ENCODE measurements at regions not wholly inside any gene's neighbourhood (a gene's known extent, or its start where the extent isn't known, plus 50 kb on each side); places are given as distances from the start of the nearest gene placed in this dataset.

DNA sequence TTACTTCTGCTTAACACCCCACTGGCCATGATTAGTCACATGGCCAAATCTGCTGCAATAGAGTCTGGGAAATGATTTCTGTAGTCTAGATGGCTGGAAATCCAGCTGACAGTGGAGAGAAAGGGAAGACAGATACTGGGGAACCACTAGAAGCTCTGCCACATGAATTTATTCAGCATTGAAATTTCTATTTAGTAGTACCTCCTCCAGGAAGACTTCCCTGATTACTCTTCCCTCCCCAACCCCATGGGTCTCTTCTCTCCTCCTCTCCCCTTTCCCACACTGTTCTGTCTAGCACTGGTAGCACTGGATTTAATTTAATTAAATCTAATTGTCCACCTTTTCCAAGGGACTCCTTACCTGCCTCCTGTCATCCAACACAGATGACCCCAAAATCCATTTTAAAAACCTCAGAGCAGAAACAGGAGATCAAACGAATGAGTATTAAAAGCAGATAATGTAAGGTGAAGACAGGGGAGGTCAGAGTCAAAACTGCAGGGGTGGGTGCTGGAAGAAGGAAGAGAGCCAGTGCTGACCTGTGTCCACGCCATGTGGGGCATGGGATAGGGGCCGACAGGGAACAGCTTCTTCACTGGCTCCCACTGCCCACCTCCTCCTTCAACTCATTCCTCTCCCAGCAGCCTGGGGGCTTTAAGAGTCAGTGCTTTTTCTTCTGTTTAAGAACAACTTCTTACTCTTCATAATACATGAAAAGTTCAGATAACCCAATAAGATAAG lies 169.2 kb upstream of the HS6ST1 start:
- DNase-seq (ENCODE audit: low read depth, low spot score) = no peak
- no peak overlapping the region for H3K27ac ChIP-seq

DNA sequence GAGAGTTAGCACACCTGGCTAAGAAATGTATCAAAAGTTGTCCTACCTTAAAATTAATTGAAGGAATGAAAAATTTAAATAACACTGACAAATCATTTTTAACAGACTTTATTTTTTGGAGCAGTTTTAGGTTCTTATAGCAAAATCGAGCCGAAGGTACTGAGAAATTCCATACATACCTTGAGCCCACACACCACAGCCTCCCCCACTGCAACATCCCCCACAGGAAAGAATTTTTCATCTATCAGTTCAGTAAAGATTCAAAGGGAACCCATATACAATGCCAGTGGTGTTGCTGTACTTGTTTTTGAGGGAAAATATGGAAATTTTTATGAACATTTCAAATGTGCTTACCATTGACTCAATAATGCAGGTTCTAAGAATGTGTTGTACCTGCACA lies 169.8 kb upstream of the HS6ST1 start:
- no peak overlapping the region for H3K27ac ChIP-seq
- no peak for DNase-seq (ENCODE audit: low read depth, low spot score)

DNA sequence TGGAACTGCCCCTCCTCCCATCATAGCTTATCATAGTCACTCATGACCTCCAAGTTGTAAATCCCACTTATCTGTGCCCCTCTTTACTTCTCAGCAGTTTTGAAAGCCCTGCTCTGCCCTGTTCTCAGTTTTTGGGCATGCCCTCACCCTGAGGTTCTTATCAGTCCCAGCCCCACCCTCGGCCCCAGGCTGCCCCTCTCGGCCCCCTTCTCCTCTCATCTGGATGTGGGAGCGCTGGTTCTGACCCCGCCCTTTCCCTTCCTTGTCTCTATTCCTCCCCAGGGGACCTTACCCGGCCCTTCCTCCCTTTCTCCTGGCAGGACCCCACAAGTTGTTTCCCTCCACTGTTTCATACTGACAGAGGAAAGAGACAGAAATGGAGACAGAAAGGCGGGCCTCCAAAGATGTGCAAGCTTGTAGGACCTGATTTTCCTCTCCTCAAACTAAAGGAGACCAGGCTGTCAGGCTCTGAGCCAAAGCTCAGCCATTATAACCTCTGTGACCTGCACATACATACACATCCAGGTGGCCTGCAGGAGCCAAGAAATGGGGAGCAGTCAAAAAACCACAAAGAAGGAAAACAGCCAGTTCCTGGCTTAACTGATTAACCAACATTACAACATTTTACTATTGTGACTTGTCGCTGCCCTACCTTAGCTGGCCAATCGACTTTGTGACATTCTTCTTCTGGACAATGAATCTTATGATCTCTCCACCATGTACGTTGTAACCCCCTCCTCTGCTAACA lies 171.0 kb upstream of the HS6ST1 start:
- H3K27ac ChIP-seq = no peak overlapping the region
- peak; percentile 1 for DNase-seq (ENCODE audit: low read depth, low spot score)

DNA sequence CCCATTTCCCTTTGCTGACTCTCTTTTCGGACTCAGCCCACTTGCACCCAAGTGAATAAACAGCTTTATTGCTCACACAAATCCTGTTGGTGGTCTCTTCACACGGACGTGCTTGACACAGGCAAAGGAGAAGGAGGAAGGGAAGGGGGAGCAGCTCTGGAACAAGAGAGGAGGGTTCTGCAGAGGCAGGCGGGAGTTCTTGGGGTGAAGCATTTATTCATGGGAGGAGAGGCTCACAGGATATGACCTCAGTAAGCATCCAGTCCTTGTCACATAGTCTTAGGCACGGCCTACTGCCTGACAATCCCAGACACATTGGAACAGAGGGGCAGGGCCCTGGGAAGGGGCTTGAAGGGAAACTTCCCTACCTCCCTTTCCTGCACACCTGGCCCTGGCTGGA lies 171.7 kb upstream of the HS6ST1 start:
- DNase-seq (ENCODE audit: low read depth, low spot score) = no peak
- H3K27ac ChIP-seq = no peak overlapping the region

DNA sequence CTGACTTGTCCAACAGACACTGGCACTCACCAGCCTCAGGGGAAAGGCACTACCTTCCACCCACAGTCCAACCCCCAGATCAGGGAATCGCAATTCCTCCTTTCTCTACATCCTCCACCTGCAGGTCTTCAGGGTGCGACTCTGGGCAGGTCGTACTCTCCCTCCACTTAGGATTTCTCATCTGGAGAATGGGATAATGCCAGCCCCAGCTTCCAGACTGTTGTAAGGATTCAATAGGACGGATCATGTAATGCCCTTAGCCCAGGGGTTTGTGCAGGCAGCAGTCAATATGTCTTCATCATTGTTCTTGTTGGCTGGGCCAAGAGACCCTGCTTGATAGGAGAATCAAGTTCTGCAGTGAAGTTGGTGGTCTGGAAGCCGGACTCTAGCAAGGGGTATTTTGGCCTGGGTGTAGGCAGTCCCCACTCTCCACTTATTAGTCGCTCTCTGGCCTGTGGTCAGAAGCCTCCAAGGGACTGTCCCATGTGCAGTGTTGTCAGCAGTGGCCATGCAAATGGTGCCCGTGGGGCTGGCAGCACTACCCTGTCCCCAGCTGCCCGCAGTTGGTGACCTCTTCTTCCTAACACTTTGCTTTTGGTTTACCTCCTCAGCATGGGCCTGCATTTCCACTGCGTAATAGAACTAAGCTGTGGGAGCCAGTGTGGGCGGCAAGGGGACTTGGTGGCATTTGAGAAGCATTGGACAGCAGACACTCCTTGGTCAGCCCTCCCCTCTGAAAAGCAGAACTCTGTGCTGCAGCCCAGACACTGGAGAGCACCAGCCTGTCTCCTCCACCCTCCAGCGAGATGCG lies 172.4 kb upstream of the HS6ST1 start:
- no peak for DNase-seq (ENCODE audit: low read depth, low spot score)
- no peak overlapping the region for H3K27ac ChIP-seq

DNA sequence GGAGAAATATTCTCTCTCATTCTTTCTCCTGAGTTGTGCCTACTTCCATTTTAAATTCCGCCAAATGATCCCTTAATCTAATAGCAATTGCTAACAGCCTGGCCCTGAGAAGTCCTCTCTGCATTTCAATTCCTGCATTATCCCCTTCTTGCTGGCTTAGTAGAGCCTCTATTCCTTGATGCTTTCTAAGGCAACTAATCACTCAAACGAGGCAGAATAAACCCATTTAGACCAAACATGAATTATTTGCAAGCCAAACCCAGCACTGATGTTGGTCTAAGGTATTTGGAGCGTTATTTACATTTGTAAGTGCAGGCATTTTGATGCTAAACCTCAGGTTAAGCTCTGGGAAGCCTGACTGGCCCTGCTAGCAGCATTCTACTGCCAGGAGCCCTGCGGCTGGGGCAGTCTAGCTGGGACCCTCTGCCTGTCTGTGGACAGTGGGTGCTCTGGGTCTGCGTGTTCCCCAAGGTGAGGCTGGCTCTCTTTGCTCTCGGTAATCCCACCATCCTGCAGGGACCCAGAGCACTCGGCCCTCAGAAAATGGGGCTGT lies 173.1 kb upstream of the HS6ST1 start:
- no peak overlapping the region for H3K27ac ChIP-seq
- no peak for DNase-seq (ENCODE audit: low read depth, low spot score)

DNA sequence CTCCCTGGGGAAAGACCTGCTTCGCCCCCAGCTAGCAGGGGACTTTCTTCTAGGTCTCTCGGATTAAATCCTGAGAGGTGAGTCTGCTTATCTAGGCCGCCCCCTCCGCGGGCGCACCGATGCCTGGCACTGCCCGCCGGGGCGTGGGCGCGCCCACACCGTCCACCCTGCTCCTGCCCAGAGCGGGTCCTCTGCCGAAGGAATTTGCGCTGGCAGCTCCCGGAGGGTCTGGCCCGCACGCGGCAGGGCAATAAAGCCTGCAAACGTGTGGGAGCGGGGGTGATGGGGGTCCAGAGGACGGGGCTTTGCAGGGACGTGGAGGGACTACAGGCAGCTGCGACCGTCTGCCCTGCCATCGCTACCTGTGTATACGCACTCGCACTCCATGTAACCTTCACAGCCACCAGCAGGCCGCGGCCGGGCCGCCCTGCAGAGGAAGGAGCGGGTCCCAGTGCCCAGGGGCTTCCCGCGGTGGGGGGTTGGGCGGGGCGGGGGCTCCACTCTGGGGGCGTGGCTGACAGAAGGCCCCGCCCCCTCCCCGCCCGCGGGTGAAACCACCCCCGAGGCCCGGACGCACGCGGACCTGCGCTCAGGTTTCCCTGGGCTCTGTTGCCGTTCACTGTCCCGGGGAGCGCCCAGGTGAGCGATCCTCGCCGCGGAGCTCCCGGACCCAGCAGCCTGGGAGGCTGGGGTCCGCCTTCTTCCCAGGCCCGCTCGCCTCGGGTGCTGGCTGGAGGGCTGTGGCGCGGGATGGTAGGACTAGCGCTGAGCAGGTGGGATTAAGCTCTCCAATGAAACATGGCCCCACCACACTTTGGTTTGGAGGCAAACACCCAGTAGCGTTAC lies 174.5 kb upstream of the HS6ST1 start:
- no peak for DNase-seq (ENCODE audit: low read depth, low spot score)
- no peak overlapping the region for H3K27ac ChIP-seq

DNA sequence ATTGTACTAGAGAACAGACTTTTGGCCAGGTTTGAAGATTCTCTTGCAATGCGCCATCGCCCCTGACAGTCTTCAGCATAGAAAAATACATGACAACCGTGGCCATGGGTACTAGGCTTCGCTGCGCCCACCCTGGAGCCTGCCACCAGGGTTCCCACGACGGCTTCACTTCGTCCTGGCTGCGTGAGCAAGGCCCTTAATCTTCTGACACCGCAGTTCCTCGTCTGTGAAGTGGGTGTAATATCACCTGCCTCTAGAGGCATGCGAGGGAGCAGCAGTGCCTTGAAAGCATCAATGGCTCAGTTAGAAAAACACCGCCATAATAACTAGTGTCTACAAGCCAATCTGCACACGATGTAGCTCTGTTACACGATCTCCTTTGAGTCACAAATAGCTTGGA lies 175.2 kb upstream of the HS6ST1 start:
- no peak for DNase-seq (ENCODE audit: low read depth, low spot score)
- no peak overlapping the region for H3K27ac ChIP-seq

DNA sequence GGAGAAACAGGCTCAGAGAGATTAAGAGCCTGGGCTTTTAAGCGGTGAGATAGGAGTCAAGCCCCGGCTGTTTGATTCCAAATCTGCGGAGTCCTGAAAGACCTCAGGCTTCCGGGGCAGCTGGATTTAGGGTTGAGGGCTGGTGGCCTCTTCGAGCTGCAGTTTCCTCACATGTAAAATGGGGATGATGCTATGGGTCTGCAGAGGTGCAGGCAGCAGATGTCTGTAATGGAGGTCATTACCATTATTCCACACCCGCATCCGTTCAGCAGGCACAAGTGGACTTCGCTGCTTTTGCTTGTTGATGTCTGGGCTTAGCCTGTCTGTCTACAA lies 175.6 kb upstream of the HS6ST1 start:
- H3K27ac ChIP-seq = no peak overlapping the region
- DNase-seq (ENCODE audit: low read depth, low spot score) = no peak

DNA sequence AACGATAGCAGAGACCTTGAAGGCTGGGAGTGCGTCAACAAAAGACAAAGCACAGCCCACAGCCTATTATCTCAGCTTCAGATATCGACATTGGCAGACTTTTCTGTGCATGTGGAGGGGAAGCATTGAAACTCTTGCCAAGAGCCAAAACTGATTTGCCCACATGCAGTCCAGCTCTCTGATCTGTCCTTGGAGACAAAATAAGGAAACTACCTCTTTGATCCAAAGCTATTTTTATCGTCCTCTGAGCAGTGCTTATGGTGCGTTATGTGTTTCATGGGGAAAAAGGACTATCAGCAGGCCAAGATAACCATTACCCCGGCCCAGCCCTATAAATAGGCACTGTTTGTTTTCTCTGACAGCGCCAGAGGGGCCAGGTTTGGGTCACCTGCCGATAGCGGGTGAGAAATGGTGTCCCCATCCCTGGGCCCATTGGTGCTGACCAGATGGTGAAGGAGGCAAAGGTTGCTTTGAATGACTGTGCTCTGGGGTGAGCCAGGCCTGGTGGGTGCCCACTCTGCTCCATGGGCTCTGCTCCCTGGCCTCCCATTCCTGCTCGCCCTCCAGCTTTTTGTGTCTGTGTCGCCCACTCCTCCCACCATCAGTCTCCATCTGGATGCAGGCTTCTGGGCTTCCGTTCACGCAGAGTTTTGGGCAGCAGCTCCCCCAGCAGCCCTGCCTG lies 176.1 kb upstream of the HS6ST1 start:
- H3K27ac ChIP-seq = no peak overlapping the region
- DNase-seq (ENCODE audit: low read depth, low spot score) = no peak

DNA sequence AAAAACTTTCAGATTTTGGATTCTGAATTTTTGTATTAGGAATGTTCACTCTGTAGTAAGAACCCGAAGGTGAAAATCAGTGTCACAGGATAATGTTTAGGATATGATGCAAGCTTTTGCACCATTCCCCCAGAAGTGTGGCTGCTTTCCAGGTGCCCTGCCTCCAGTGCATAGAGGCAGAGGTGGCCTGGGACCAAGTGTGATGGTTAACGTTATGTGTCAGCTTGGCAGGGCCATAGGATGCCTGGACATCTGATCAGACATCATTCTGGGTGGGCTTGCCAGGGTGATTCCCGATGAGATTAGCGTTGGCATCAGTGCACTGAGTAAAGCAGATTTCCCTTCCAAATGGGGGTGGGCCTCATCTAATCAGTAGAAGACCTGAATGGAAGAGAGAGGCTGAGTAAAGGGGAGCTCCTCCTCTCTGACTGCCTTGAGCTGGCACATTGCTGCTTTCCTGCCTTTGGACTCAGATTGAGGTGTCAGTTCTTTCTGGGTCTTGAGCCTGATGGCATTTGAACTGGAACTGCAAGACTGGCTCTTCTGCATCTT lies 177.4 kb upstream of the HS6ST1 start:
- H3K27ac ChIP-seq = no peak overlapping the region
- DNase-seq (ENCODE audit: low read depth, low spot score) = no peak

DNA sequence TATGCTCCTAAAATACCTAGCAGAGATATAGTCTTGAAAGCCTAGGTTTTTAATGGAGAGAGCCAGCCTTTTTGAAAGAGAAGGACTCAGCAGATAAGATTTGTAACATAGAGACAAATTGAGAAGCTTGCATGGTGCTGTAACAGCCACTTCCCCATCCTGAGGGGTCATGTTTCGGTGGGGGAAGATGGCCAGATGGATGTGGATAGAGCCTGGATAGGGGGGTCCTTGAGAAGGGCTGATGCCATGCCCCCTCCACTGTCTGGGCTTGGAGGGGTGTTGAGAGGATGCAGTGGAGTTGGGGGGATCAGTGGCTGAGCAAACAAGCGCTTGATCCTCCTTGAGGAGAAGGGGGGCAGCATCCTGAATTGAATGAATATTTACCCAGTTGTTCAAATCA lies 178.0 kb upstream of the HS6ST1 start:
- no peak overlapping the region for H3K27ac ChIP-seq
- DNase-seq (ENCODE audit: low read depth, low spot score) = no peak

DNA sequence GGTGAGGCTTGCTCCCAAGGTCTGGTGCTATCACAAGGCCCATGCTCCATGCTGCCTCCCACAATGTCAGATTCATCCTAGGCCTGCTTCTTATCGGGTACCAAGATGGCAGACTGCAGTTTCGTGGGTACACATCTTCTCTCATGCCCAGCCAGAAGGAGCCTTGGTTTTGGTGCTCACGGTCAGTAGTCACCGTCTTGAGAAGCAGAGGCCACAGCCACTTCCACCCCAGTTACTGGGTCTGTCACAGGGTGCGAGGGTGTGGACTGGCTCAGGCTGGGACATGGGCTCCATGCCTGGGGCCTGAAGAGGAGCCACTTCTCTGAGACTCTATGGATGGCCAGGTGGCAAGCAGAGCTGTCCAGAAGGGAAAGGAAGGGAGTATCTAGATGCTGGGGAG lies 178.8 kb upstream of the HS6ST1 start:
- H3K27ac ChIP-seq = no peak overlapping the region
- no peak for DNase-seq (ENCODE audit: low read depth, low spot score)

DNA sequence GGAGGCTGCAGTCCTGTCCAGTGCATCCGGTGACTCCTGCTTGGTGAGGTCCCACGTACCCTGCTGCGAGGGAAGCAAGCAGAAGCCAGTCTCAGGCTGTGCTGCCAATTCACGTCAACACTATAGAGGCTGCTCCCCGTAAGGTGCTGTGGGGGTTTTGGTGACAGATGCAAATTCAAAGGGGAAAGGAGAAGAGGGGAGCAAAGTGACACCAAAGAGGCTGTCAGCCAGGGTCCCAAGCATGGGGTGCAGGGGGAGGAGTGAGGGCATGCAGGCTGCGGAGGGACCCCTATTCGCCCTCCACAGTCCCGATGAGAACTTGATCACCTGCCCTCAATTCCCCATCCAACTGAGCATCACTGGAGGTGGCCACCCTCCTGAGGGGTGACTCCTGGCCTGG lies 179.4 kb upstream of the HS6ST1 start:
- no peak overlapping the region for H3K27ac ChIP-seq
- DNase-seq (ENCODE audit: low read depth, low spot score) = no peak

DNA sequence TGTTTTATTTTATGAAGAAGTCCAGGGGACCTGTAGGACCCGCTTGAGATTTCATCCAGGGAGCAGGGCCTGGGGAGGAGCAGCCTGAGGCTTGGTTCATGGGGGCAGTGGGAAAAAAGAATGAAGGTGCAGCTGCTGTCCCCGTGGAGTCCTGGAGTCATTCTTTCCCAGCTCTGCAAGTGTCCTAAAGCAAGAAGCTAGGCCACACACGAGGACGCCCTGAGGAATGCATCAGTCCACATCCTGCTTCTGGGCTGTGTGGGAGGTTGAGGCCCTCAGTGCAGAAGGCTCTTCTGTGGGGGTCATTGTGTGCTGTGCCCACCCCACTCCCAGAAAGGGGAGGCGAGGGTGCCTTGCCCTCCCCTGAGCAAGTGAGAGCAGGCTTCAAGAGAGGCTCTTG lies 179.9 kb upstream of the HS6ST1 start:
- H3K27ac ChIP-seq = no peak overlapping the region
- no peak for DNase-seq (ENCODE audit: low read depth, low spot score)

DNA sequence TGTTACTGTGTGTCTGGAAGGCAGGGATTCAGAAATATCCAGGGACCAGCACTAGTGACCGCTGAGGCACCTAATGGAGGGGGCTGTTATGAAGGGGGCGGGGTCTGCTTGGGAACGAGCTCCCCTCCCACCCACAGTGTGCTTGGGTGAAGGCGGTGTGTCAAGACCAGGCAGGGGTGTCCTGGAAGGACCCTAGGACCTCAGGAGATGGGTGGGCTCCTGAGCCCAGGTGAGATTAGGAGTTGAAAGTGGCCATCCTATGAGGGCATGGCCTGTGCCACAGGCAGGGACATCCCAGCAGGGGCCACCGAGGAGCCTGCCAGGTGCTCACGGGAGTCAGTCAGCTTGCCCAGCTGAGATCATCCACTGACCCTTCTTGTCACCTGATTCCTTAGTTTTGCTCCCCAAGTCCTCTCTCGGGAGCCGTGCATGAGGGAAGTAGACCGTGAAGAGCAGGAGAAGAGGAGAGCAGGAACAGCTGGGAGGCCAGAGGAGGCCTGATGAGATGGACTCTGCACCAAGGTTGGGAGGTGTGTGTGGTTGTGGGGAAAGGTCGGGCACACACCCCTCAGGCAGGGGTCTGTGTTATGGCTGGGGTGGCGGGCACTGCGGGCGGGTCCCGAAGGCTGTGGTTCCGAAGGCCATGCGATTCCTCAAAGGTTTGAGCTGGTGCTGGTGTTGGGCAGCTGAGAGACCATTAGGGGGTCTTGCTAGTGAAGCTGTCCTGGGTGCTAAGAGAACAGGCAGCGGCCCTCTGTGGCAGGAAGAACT lies 180.9 kb upstream of the HS6ST1 start:
- DNase-seq (ENCODE audit: low read depth, low spot score) = no peak
- no peak overlapping the region for H3K27ac ChIP-seq

DNA sequence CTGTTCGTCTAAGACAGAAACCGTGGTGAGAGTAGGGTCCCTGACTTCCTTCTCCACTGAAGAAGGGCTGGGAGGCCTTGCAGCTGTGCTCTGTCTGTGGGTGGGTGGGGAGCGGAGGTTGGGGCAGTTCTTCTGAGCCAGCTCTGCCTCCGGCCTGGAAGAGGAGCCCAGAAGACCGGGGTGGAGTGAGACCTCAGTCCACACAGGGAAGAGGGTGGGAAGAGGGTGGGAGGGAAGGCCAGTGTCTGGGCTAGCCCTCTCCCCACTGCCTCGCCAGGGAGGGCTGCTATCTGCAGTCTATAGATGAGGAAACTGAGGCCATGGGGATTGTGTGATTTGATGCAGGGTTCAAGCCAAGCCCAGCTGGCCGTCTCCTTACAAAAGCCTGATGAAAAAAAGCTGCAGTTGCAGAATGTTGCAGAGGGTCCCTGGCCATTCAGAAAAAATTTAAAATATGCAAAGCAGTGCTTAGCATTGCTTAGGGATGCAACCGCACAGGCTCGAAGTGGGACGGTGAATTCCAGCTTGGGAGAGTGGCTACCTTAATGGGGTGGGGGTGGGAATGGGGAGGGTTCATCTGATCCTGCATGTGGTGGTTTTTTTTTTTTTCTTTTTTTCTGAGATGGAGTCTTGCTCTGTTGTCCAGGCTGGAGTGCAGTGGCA lies 181.6 kb upstream of the HS6ST1 start:
- DNase-seq (ENCODE audit: low read depth, low spot score) = no peak
- H3K27ac ChIP-seq = no peak overlapping the region

All from epithelial cell of prostate (primary cell).